ENCODE measurements at regions not wholly inside any gene's neighbourhood (a gene's known extent, or its start where the extent isn't known, plus 50 kb on each side); places are given as distances from the start of the nearest gene placed in this dataset.

- TF ChIP-seq RXRA (CRISPR knock-in tag; IDR thresholded peaks at IDR 0.05): no peak
- no peak for TF ChIP-seq KDM5A (IDR thresholded peaks at IDR 0.05; ENCODE audit: borderline replicate concordance, low read length)
- no peak for TF ChIP-seq CTCF (CRISPR knock-in tag; IDR thresholded peaks at IDR 0.05)
- TF ChIP-seq ARID2 (CRISPR knock-in tag; IDR thresholded peaks at IDR 0.05; ENCODE audit: borderline replicate concordance): no peak
- no peak for TF ChIP-seq ZNF543 (CRISPR knock-in tag; IDR thresholded peaks at IDR 0.05)
- no peak for TF ChIP-seq ZNF510 (CRISPR knock-in tag; IDR thresholded peaks at IDR 0.05; ENCODE audit: low read depth)
- TF ChIP-seq NR2C2 (CRISPR knock-in tag; IDR thresholded peaks at IDR 0.05; ENCODE audit: borderline replicate concordance): no peak
- TF ChIP-seq E2F1 (CRISPR knock-in tag; IDR thresholded peaks at IDR 0.05): no peak
- TF ChIP-seq MAX (IDR thresholded peaks at IDR 0.05): no peak
Measured at GRCh38 chrX:25166145-25166544, 150.4 kb upstream of the ARX start.

Measured in HepG2 (cell line).